Right lobe of liver (tissue), 4 donors: ENCODE measurements at regions not wholly inside any gene's neighbourhood (a gene's known extent, or its start where the extent isn't known, plus 50 kb on each side); places are given as distances from the start of the nearest gene placed in this dataset.

Experiments
- CTCF ChIP-seq, 4 donors: fragments of 200-600 bp in 3 of 4; fragments of 450-650 bp in 1 of 4; IDR thresholded peaks; one replicate each; pipeline versions ENCODE4 v1.5.1 to v1.8.0; 2016 to 2022; ENCODE audit warnings: antibody characterized with exemption in 4 of 4, mild to moderate bottlenecking in 2 of 4
- POLR2A ChIP-seq: fragments of 450-650 bp; IDR thresholded peaks from one replicate; pipeline ENCODE4 v1.6.1; 2017; ENCODE audit warnings: antibody characterized with exemption, mild to moderate bottlenecking
- donor health status: DM: no; HTN: no; CAD: no.
- donor health status: DM: no; HTN: no; CAD: no.
- donor health status: DM: no; HTN: yes; CAD: no.

- TF ChIP-seq CTCF (IDR thresholded peaks at IDR 0.05) (no peak), POLR2A (no peak)
Measured at GRCh38 chr5:39765366-39765765, 340.6 kb upstream of the DAB2 start.
